ENCODE measurements at regions not wholly inside any gene's neighbourhood (a gene's known extent, or its start where the extent isn't known, plus 50 kb on each side); places are given as distances from the start of the nearest gene placed in this dataset.

GRCh38 chr13:40504641-40505040 lies 161.8 kb downstream of the FOXO1 start:
- ChIA-PET CTCF (no interaction called here), POLR2A (no interaction called here)
- no peak for DNase-seq (ENCODE audit: extremely low spot score)
- TF ChIP-seq TARDBP (IDR thresholded peaks at IDR 0.05): no peak
- no peak for TF ChIP-seq CTBP1 (IDR thresholded peaks at IDR 0.05; ENCODE audit: borderline replicate concordance)
- no peak for TF ChIP-seq SP1 (IDR thresholded peaks at IDR 0.05)
- no peak for TF ChIP-seq ZNF384 (IDR thresholded peaks at IDR 0.05)
- TF ChIP-seq BHLHE40 (IDR thresholded peaks at IDR 0.05; ENCODE audit: borderline replicate concordance): no peak
- no peak for TF ChIP-seq L3MBTL2 (conservative IDR thresholded peaks at IDR 0.05)
- no peak for TF ChIP-seq FOXA1 (IDR thresholded peaks at IDR 0.05)
- no peak for TF ChIP-seq PKNOX1 (IDR thresholded peaks at IDR 0.05)
- TF ChIP-seq ARNT (IDR thresholded peaks at IDR 0.05): no peak
- no peak for TF ChIP-seq HDGF (IDR thresholded peaks at IDR 0.05; ENCODE audit: borderline replicate concordance)
- no peak for TF ChIP-seq FOXM1 (IDR thresholded peaks at IDR 0.05; ENCODE audit: borderline replicate concordance)

DNA sequence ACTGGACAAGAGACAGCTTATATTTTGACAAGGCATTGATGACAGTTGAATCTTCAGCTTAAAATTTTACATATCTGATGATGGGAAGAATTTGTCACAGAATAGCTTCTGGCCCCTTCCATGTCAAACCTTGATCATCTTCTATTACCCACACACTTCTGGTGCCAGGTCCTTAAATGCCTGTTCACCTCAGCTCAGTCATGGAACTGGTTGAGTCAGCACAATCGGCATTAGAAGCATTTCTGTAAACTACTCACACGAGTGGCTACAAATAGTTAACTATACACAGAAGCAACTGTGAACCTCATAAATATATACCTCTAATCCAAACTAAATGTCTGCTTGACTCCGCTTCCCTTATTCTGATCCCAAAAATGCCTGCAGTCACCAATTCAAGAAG lies 161.2 kb downstream of the FOXO1 start:
- POLR2A ChIA-PET: no interaction called here
- CTCF ChIA-PET: no interaction called here
- TF ChIP-seq LEF1 (IDR thresholded peaks at IDR 0.05; ENCODE audit: borderline replicate concordance): no peak
- no peak for TF ChIP-seq ELF4 (IDR thresholded peaks at IDR 0.05)
- no peak for TF ChIP-seq TARDBP (IDR thresholded peaks at IDR 0.05)
- TF ChIP-seq SUZ12 (IDR thresholded peaks at IDR 0.05): no peak
- no peak for TF ChIP-seq L3MBTL2 (conservative IDR thresholded peaks at IDR 0.05)
- TF ChIP-seq SP1 (IDR thresholded peaks at IDR 0.05): no peak
- TF ChIP-seq NFRKB (IDR thresholded peaks at IDR 0.05): no peak
- TF ChIP-seq CTBP1 (IDR thresholded peaks at IDR 0.05; ENCODE audit: borderline replicate concordance): no peak
- no peak for TF ChIP-seq BHLHE40 (IDR thresholded peaks at IDR 0.05; ENCODE audit: borderline replicate concordance)
- no peak for TF ChIP-seq PKNOX1 (IDR thresholded peaks at IDR 0.05)
- TF ChIP-seq ZNF384 (IDR thresholded peaks at IDR 0.05): no peak
- TF ChIP-seq FOXK2 (IDR thresholded peaks at IDR 0.05): no peak
- TF ChIP-seq ARNT (IDR thresholded peaks at IDR 0.05): no peak
- no peak for TF ChIP-seq FOXM1 (IDR thresholded peaks at IDR 0.05; ENCODE audit: borderline replicate concordance)
- no peak for TF ChIP-seq HDGF (IDR thresholded peaks at IDR 0.05; ENCODE audit: borderline replicate concordance)
- no peak for DNase-seq (ENCODE audit: extremely low spot score)
